GM12865 (cell line): ENCODE measurements at regions not wholly inside any gene's neighbourhood (a gene's known extent, or its start where the extent isn't known, plus 50 kb on each side); places are given as distances from the start of the nearest gene placed in this dataset.

Source experiments
- DNase-seq: peaks from one replicate; pipeline ENCODE4 v3.0.0; 2010; ENCODE audit warnings: low read depth
- H3K4me3 ChIP-seq: 2 replicates; pipeline ENCODE4 v1.5.1; 2011; ENCODE audit warnings: mild to moderate bottlenecking, low read depth, low read length, control low read depth
- CTCF ChIP-seq: IDR thresholded peaks from 2 replicates; pipeline ENCODE4 v1.5.1; 2011; ENCODE audit warnings: low read length, control low read depth, low read depth, inconsistent platforms; ENCODE audit not compliant: insufficient read depth; ENCODE audit errors: missing control alignments

GRCh38 chr5:38768412-38769211 lies 77.2 kb upstream of the OSMR start:
- DNase-seq = no peak
- TF ChIP-seq CTCF = no peak
- no peak overlapping the region for H3K4me3 ChIP-seq

GRCh38 chr5:38772471-38772870 lies 73.3 kb upstream of the OSMR start:
- no peak for DNase-seq
- no peak overlapping the region for H3K4me3 ChIP-seq
- TF ChIP-seq CTCF = no peak

GRCh38 chr5:38775218-38775840 lies 70.5 kb upstream of the OSMR start:
- no peak for TF ChIP-seq CTCF
- DNase-seq = no peak

GRCh38 chr5:38776149-38776896 lies 69.5 kb upstream of the OSMR start:
- no peak overlapping the region for H3K4me3 ChIP-seq
- TF ChIP-seq CTCF = no peak
- DNase-seq = no peak

More at GRCh38 chr5:38775218-38775840, 70.5 kb upstream of the OSMR start:
- no peak overlapping the region for H3K4me3 ChIP-seq

- DNase-seq = no peak
- no peak overlapping the region for H3K4me3 ChIP-seq
- no peak for TF ChIP-seq CTCF
These were observed 68.7 kb upstream of the OSMR start for GRCh38 chr5:38777111-38777510.

GRCh38 chr5:38780316-38780715 lies 65.5 kb upstream of the OSMR start:
- no peak overlapping the region for H3K4me3 ChIP-seq
- DNase-seq = no peak
- no peak for TF ChIP-seq CTCF
